ENCODE measurements at regions not wholly inside any gene's neighbourhood (a gene's known extent, or its start where the extent isn't known, plus 50 kb on each side); places are given as distances from the start of the nearest gene placed in this dataset.
A peak's percentile ranks its signal among the peaks of the same experiment; 100 is the strongest.
"Not testable (repeated sequence)": the region's sequence is repeated elsewhere in the genome, so short reads cannot be mapped to it uniquely, and the experiment has no call there.

DNA sequence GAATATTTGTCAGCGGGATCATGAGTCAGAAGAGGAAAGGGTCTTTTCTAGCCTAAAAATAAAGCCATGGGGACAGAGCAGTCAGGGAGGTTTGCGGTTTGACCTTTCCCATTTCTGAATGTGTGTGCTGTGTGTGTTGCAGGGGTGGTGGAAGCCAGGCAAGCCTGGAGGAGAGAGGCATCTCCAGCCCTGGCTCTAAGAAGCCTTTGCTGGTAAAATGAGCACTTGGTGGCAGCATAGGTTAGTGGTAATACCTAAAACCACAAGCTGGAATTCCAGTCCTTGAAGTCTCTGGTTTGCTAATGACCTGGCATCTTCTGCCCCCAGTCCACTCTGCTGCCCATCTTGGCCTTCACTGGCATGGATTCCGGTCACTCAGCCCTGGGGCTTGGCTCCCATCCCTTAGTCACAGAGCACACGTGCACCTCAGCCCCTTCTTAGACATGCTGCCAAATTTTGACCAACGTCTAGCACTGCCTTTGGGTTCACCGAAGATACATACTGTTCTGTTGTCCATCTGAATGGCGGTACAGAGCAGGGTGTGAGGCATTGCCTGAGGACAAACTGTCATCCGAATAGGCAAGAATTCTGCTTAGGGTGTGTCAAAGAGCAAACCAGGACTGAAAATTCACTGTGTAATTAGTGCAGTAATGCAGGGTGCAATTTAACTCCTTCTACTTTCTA, 52.7 kb downstream of the KCNA5 start:
- DNase-seq (ENCODE audit: low read depth, low spot score), result peak; percentile 28

DNA sequence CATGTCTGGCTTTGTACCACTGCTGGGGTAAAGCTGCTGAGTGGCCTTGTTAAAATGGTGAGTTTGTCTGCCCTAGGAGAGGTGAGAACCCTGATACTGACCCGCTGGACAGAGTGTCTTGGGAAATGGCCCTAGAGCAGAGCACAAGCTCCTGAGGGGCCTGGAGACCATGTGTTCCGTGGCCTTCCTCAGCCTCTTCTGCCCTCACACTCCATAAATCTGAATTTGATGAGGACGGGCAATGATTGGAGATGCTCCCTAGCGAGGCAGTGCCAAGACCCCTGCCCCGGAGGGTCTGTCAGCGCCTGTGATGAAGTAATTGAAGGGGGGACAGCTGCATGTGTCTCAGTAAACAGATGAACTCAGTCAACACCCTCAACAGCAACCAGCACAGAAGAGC, 54.1 kb downstream of the KCNA5 start:
- DNase-seq (ENCODE audit: low read depth, low spot score), result no peak

DNA sequence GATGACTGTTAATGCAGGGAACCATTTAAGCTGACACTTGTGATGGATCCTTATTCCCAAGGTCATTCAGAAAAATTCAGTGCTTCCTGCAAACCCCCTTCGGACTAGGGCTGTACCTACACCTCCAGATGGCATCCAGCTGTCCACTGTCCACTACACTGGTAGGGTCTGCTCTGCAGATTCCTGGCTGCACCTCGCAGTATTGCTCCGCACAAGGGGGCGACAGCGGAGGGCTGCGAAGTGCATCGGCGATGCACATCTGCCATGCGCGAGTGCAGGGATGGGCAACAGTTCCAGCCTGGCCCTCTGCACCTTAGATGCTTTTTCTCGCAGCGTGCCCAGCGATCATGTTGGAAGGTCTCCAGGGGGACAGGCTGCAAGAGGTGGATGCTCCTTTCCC, 55.5 kb downstream of the KCNA5 start:
- no peak for DNase-seq (ENCODE audit: low read depth, low spot score)

DNA sequence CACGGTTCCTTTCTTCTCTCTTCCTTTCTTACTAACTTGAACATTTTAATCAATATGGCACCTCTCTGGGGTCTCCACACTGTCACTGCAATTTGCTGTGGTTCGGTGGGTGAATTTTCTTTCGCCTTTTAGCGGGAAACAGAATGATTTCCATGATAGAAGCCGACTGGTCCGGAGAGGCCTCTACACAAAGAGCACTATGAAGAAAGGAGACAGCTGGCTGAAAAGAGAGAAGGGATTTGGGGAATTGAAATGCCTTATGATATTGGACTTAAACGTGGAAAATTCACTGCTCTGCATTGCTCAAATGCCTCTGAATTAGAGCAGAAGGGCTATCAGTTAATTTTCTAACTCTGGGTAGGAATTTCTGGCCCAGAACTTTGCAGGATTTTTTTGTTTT, 55.9 kb downstream of the KCNA5 start:
- DNase-seq (ENCODE audit: low read depth, low spot score), result no peak

DNA sequence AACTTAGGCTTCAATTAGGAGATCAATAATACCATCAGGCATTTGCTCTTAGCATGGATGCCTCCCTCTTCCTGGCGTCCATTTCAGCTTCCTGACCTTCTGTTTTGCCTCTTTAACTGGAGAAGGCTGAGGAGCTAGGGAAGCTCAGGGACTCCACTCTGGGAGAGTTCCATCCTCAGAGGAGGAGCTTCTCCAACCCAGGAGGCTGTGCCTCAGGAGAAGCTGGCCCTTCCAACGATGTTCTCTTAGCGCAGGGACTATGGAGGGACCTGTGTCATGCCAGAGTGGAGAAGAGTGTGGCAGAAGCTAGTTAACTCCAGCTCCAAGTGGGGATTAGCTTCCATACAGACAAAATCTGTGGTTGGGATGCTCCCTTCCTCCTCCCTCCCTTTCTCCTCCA, 58.0 kb downstream of the KCNA5 start:
- no peak for DNase-seq (ENCODE audit: low read depth, low spot score)

DNA sequence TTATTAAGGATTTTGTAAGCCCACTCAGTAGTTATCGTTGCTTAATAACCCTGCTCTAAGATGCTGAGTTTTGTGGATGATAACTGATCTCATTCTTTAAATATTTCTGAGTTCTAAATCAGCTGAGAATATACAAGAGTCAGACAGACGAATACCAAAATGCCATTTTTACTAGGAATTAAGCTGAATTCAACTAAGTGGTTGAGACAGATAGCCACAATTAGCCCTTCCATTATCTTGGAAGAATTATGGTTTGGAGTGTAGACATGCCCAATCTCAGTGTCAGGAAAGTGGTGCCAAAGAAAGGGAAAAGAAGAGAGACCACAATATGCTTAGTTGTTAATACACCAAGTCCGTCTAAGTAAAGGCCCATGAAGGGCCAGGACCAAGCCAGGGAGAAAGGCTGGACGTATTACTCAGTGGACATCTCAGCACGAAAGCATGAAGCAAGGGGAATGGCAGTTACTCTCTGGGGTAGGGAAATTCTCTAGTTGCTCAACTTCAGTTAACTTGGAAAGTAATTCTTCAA, 58.6 kb downstream of the KCNA5 start:
- DNase-seq (ENCODE audit: low read depth, low spot score), result no peak

DNA sequence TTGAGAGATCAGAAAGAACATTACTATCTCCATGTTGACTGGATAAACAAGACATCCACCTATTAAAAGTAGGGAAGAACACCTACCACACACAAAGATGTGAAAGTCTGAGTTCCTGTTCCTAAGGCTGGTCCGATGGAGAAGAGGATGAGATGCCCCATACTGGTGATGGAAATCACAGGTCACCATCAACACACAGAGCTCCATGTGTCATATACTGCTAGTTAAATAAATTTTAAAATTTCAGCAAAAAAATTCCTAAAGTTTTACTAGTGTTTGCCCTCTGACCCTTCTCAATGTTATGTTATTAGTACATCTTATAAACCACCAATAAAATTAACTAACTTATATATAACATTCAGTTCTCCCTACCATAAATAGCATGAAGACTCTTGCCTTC, 59.1 kb downstream of the KCNA5 start:
- DNase-seq (ENCODE audit: low read depth, low spot score), result no peak

DNA sequence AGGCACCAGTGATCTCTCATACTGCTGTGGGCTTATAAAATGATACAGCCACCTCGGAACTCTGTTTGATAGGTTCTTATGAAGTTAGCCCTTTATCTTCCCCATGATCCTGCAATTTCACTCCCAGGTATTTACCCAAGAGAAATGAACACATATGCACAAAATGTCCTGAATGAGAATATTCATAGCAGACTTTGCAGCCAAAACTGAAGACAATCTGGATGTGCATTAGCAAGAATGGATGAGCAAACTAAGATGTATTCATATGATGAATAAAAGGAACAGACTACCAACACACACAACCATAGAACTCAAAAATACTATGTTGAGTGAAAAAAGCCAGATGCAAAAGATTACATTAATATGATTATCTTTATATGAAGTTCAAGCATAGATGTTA, 66.7 kb downstream of the KCNA5 start:
- no peak for DNase-seq (ENCODE audit: low read depth, low spot score)

DNA sequence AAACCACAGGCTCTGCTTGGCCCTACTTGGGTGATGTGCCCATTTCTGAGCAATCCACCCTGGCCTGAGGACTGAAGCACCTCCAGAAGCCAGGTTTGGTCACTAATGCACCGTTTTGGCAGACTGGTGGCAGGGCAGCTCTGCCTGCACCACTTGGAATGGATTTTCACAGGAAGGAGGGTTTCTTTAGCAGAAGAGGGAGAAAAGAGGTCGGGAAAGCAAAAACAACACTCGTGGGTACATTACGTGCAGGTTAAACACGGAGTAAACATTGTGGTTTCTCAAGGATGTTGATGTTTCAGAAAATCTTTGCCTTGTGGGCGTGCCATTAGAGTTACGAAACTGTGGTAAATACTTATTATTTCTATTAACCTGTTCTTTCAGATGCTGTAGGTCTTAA, 70.8 kb downstream of the KCNA5 start:
- DNase-seq (ENCODE audit: low read depth, low spot score), result no peak

DNA sequence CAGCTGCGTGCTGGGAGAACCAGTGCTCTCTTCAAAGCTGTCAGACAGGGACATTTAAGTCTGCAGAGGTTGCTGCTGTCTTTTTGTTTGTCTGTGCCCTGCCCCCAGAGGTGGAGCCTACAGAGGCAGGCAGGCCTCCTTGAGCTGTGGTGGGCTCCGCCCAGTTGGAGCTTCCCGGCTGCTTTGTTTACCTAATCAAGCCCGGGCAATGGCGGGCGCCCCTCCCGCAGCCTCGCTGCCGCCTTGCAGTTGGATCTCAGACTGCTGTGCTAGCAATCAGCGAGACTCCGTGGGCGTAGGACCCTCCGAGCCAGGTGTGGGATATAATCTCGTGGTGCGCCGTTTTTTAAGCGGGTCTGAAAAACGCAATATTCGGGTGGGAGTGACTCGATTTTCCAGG, 78.1 kb downstream of the KCNA5 start:
- DNase-seq (ENCODE audit: low read depth, low spot score), result not testable (repeated sequence)

DNA sequence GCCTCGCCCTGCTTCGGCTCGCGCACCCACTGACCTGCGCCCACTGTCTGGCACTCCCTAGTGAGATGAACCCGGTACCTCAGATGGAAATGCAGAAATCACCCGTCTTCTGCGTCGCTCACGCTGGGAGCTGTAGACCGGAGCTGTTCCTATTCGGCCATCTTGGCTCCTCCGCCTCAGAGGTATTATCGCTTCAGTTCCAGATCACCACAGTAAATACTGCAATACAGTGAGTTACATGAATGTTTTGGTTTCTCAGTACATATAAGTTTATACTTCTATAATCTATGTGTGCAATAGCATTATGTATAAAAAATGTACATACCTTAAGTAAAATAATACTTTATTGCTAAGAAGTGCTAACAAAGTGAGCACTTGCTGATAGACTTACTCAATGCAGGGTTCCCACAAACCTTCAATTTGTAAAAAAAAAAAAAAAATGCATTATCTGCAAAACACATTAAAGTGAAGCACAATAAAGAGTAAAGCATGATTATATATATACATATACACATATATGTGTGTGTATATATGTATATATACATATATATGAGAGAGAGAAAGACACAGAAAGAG, 78.7 kb downstream of the KCNA5 start:
- DNase-seq (ENCODE audit: low read depth, low spot score), result peak; percentile 16

DNA sequence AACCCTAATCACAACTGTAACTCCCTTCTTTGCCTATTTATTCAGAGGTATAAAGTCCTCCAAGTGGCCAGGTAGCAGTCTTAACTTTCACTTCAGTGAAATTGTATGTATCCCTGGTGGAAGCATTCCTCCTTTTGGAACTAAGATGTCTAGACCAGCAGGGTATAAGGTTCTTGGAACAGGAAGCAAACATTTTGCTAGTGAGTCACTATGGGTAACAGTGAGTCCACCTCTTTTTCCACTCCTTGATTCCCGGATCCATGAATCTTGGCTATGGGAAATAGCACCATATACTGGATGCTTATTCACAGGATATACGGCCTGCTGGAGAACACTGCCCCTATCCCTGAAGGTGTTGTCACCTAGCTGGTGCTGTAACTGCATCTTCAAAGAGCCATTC, 80.2 kb downstream of the KCNA5 start:
- no peak for DNase-seq (ENCODE audit: low read depth, low spot score)

DNA sequence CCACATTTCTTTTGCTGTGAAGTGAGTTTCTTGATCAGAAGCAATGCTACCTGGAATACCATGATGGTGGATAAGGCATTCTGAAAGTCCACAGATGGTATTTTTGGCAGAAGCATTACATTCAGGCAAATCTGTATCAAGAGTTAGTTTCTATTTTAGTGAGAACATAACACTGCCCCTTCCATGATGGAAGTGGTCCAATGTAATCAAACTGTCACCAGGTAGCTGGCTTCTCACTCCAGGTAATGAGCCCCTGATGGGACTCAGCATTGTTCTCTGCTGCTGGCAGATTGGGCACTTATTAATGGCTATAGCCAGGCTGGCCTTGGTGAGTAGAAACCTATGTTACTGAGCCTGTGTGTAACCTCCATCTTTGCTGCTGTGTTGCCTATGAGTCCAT, 80.7 kb downstream of the KCNA5 start:
- no peak for DNase-seq (ENCODE audit: low read depth, low spot score)

DNA sequence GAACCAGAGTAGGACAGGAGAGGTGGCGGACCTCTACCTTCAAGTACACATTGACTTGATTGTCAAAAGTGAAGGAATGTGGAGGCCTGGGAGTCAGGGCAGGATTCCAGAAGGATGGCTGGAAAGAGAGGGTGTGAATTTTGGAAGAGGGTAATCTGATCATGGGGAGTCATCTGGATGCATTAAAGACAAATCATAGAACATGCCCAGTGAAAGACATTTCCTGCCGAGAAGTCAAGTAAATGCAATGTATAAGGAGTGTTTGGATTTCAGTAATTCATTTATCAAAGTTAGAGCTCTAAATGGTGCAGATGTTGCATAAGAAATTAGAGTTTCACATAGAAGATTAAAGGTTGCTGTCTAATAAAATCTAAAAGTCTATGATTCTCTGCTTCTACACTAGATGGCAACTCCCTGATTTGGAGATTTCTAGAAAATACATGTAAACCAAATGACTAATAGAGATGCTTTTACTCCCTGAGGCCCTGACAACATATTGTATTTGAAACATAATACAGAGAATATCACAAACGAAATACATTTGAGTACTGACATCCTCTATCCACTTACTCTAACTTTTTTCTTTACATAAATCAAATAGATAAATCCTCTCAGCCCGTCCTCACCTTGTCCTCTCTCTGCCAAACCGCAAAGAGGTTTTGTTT, 91.3 kb downstream of the KCNA5 start:
- no peak for DNase-seq (ENCODE audit: low read depth, low spot score)

DNA sequence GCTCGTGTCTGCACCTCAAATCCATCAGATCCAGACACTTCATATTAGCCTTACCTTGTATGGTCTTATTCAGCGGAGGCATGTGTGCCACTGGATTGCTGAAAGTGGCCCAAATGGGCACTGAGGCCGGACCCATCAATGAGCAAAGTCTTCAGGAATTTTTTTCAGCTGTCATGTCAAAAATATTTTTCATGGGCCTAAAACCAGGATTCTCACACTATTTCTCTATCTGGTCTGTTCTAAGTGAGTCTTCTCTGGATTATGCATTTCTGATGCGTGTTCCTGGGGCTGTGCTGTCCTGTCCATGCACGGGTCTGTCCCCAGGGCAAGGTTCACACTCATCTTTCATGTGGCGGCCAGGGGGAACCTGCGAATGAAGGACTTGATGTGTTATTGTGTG, 94.6 kb downstream of the KCNA5 start:
- DNase-seq (ENCODE audit: low read depth, low spot score), result no peak

DNA sequence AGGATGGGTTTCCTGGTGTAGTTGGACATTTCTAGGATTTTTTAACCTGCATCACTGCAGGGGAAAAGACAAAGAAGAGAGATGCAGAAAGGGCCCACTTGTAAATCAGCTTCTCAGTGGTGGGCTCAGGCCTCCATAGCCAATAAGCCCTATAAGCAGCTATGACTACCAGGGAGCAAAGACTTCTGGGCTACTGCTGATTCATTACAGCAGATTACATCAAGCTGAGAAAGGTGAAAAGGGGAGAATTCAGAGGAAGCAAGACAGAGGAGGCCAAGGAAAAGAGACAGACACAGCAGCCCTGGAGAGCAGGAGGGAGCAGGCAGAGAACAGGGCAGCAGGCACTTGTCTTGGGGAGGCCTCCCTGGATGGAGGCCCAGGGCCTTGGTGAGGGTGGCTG, 95.2 kb downstream of the KCNA5 start:
- DNase-seq (ENCODE audit: low read depth, low spot score), result no peak

DNA sequence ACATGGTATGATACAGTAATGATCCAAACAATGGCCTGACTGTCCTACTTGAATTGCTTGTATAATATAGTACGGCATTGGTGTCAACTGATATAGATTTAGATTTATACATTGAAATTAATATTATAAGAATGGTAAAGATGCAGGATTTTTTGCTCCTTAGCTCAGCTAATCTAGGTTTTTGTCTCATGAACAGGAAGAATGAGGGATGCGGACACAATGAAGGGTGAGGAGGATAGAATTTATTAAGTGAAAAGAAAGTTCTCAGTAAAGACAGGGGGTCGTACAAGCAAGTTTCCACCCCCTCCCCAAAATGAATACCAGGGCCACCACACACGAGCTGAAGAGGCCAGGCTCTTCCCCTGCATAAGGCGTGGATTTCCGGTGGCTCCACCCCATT, 96.1 kb downstream of the KCNA5 start:
- no peak for DNase-seq (ENCODE audit: low read depth, low spot score)

DNA sequence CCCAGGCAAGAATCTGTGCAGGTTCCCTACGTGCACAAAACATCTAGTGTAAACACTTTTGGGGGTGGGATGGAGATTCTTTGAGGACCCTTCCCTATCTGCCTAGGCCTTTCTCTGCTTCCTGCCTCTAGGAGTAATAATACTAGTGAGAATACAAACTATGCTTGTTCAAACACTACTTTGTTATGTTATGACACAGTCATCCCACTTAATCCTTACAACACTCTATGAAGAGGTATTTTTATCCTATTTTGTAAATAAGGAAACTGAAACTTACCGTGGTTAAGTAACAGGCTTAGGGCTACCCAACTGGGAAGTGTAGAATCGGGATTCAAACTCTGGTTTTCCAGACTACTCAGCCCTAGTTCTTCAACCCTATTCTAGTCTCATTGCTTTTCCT, 96.5 kb downstream of the KCNA5 start:
- no peak for DNase-seq (ENCODE audit: low read depth, low spot score)

DNA sequence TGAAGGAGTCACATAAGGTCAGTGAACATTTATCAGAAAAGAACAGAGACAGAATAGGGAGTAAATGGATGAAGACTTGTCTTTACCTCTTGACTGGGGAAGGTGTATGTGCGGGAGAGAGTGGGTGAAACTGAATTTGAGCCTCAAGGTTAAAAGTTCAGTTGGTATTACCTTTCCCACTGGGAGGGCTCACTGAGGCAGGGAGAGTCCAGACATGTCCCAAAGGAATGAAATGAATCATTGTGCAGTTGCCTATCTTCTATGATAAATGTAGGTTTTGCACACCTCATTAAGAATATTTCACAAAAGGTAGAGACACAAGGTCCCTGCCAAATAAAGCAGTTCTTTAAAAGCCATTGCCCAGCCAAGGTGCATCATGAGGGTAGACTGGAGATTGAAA, 105.2 kb downstream of the KCNA5 start:
- no peak for DNase-seq (ENCODE audit: low read depth, low spot score)

DNA sequence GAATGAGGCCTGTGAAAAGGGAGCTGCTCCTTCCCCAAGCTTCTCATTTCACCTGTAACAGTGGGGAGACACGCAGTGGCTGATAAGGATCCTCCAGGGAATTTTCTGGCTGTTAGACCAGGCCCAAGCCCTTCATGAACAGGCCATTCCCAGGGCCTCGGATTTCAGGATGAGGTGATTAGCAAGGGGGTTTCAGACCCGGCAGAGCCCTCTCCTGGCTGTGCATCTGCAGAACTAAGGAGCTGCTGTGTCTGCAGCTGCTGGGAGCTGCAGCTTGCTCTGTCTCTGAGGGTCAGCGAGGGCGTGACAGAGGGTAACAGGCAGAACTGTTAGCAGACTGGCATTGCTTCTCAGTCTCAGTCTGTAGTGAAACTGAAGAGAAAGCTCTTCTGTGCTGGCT, 110.4 kb downstream of the KCNA5 start:
- DNase-seq (ENCODE audit: low read depth, low spot score), result peak; percentile 74

DNA sequence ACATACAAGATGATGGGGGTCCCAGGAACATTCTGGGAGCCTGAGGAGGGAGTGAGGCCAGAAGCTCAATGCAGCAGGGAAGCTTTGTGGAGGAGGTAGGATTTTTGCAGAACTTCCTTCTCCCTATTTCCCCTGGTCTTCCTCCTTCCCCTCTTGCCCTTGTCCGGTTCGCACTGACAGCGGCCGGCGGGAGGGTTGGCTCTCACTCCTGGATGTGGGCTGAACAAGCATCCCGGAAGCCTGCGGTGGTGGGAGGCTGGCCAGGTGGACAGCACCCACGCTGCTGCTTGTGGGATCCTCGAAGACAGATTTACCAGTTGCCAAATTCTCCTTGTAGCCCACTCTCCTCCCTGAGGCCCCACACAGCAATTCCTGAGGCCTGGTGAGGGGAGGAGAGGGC, 112.2 kb downstream of the KCNA5 start:
- no peak for DNase-seq (ENCODE audit: low read depth, low spot score)

DNA sequence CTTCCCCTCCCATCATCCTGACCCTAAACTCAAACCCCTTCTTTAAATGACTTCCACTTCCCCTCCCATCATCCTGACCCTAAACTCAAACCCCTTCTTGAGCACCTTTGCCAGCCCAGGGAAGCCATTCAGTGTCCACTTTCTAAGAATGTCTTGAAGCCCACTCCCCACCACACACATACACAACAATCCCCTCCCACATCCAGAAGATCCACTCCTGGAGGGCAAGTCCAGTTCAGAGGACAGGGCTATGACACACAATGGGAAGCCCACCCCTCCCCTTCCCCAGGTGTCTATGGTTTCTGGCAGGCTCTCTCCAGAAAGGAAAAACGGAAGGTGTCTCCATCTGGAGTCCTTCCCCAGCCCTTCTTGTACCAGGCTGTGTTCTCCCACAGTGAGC, 117.1 kb downstream of the KCNA5 start:
- DNase-seq (ENCODE audit: low read depth, low spot score), result no peak

DNA sequence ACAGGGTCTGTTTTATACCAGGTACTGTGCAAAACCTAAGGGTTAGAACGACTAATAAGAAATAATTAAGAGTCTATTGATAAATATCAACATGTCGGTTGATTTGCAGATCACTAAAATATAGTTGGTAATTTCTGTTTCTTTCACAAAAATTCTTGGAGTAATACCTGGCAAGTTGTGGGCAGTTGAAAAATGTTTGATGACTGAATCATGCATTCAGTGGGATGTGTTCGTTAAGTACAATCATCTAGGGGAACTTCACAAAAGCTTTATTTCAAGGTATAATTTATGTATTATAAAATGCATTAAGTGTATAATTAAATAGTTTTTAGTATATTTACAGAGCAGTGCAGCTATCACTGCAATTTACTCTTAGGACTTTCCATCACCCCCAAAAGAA, 120.0 kb downstream of the KCNA5 start:
- no peak for DNase-seq (ENCODE audit: low read depth, low spot score)
